GDM1 (cell line): ENCODE measurements at regions not wholly inside any gene's neighbourhood (a gene's known extent, or its start where the extent isn't known, plus 50 kb on each side); places are given as distances from the start of the nearest gene placed in this dataset.

Experiments
- DNase-seq: peaks from one replicate; lab custom pipeline; 2025; lab: John Stamatoyannopoulos, UW

- no peak for DNase-seq
These were observed 336.1 kb upstream of the TBX3 start for GRCh38 chr12:115020091-115020490.

- DNase-seq, result no peak
These were observed 333.4 kb upstream of the TBX3 start for GRCh38 chr12:115017346-115017745.

GRCh38 chr12:115013236-115013981, 329.4 kb upstream of the TBX3 start:
- DNase-seq, result no peak

- no peak for DNase-seq
These were observed 328.9 kb upstream of the TBX3 start for GRCh38 chr12:115012861-115013235.

GRCh38 chr12:115011703-115012102, 327.7 kb upstream of the TBX3 start:
- no peak for DNase-seq

- no peak for DNase-seq
These were observed 326.5 kb upstream of the TBX3 start for GRCh38 chr12:115010324-115010995.

- no peak for DNase-seq
These were observed 325.0 kb upstream of the TBX3 start for GRCh38 chr12:115008929-115009328.

- DNase-seq, result no peak
These were observed 320.6 kb upstream of the TBX3 start for GRCh38 chr12:115004470-115005146.

GRCh38 chr12:115002434-115002833, 318.5 kb upstream of the TBX3 start:
- no peak for DNase-seq

GRCh38 chr12:115001571-115002180, 317.7 kb upstream of the TBX3 start:
- no peak for DNase-seq

GRCh38 chr12:115000038-115000437, 316.1 kb upstream of the TBX3 start:
- DNase-seq, result no peak

- DNase-seq, result no peak
These were observed 314.8 kb upstream of the TBX3 start for GRCh38 chr12:114998750-114999128.

GRCh38 chr12:114998118-114998749, 314.3 kb upstream of the TBX3 start:
- no peak for DNase-seq

GRCh38 chr12:114996382-114996781, 312.4 kb upstream of the TBX3 start:
- DNase-seq, result no peak

GRCh38 chr12:114995891-114996290, 311.9 kb upstream of the TBX3 start:
- DNase-seq, result no peak

GRCh38 chr12:114993165-114993564, 309.2 kb upstream of the TBX3 start:
- no peak for DNase-seq

GRCh38 chr12:114992443-114992842, 308.5 kb upstream of the TBX3 start:
- DNase-seq, result no peak

- no peak for DNase-seq
These were observed 306.4 kb upstream of the TBX3 start for GRCh38 chr12:114990381-114990780.

- no peak for DNase-seq
These were observed 302.9 kb upstream of the TBX3 start for GRCh38 chr12:114986849-114987248.

- no peak for DNase-seq
These were observed 302.3 kb upstream of the TBX3 start for GRCh38 chr12:114986178-114986714.

- no peak for DNase-seq
These were observed 300.7 kb upstream of the TBX3 start for GRCh38 chr12:114984634-114985061.

GRCh38 chr12:114982760-114983159, 298.8 kb upstream of the TBX3 start:
- no peak for DNase-seq
